ENCODE measurements at regions not wholly inside any gene's neighbourhood (a gene's known extent, or its start where the extent isn't known, plus 50 kb on each side); places are given as distances from the start of the nearest gene placed in this dataset.

DNA sequence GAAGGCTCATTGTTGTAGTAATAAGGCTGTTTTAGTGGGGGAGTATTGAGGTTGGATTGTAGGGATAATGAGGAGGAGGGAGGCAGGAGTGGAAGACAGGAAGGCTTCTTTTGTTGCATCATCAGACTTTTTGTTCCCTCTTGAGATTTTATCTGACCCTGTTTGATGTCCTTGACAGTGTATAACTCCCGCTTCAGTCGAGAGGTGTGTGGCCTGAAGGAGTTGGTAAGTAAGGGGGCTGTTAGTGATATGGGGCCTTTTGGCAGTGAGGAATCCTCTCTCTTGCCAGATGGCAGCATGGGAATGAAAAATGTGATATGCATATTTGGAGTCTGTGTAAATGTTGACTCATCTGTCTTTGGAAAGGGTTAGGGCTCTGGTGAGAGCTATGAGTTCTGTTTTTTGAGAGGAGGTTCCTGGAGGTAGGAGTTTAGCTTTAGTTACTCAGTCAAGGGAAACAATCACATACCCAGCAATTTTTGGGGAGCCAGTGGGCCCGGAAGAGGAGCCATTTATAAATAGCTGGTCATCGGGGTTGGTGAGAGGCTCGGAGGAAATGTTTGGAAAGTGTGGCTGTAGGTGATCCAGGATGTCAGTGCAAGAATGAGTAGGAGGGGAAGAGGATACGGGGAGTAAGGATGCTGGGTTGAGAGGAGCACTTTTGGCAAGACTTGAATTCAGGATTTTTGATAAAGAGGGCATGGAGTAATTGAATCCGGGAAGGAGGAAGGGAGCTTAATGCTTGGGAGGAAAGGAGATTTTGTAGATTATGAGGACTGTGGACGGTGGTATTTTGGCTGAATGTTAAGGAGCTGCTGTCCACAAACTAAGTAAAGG lies 136.7 kb upstream of the ETV3 start:
- TF ChIP-seq PPARA (CRISPR knock-in tag; IDR thresholded peaks at IDR 0.05; ENCODE audit: borderline replicate concordance) (no peak), RARB (CRISPR knock-in tag; IDR thresholded peaks at IDR 0.05) (no peak), CSDC2 (CRISPR knock-in tag; IDR thresholded peaks at IDR 0.05) (no peak), ZFP30 (CRISPR knock-in tag; IDR thresholded peaks at IDR 0.05) (no peak), ZNF565 (CRISPR knock-in tag; conservative IDR thresholded peaks at IDR 0.05; ENCODE audit: low read depth) (no peak), OSR1 (CRISPR knock-in tag; IDR thresholded peaks at IDR 0.05) (no peak), TCF4 (CRISPR knock-in tag; IDR thresholded peaks at IDR 0.05; ENCODE audit: borderline replicate concordance) (no peak), GLIS3 (CRISPR knock-in tag; IDR thresholded peaks at IDR 0.05) (no peak)
- TF ChIP-seq, protein P1, sequence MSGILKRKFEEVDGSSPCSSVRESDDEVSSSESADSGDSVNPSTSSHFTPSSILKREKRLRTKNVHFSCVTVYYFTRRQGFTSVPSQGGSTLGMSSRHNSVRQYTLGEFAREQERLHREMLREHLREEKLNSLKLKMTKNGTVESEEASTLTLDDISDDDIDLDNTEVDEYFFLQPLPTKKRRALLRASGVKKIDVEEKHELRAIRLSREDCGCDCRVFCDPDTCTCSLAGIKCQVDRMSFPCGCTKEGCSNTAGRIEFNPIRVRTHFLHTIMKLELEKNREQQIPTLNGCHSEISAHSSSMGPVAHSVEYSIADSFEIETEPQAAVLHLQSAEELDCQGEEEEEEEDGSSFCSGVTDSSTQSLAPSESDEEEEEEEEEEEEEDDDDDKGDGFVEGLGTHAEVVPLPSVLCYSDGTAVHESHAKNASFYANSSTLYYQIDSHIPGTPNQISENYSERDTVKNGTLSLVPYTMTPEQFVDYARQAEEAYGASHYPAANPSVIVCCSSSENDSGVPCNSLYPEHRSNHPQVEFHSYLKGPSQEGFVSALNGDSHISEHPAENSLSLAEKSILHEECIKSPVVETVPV (CRISPR knock-in tag; IDR thresholded peaks at IDR 0.05): no peak
- TF ChIP-seq, protein P2, sequence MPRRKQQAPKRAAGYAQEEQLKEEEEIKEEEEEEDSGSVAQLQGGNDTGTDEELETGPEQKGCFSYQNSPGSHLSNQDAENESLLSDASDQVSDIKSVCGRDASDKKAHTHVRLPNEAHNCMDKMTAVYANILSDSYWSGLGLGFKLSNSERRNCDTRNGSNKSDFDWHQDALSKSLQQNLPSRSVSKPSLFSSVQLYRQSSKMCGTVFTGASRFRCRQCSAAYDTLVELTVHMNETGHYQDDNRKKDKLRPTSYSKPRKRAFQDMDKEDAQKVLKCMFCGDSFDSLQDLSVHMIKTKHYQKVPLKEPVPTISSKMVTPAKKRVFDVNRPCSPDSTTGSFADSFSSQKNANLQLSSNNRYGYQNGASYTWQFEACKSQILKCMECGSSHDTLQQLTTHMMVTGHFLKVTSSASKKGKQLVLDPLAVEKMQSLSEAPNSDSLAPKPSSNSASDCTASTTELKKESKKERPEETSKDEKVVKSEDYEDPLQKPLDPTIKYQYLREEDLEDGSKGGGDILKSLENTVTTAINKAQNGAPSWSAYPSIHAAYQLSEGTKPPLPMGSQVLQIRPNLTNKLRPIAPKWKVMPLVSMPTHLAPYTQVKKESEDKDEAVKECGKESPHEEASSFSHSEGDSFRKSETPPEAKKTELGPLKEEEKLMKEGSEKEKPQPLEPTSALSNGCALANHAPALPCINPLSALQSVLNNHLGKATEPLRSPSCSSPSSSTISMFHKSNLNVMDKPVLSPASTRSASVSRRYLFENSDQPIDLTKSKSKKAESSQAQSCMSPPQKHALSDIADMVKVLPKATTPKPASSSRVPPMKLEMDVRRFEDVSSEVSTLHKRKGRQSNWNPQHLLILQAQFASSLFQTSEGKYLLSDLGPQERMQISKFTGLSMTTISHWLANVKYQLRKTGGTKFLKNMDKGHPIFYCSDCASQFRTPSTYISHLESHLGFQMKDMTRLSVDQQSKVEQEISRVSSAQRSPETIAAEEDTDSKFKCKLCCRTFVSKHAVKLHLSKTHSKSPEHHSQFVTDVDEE (CRISPR knock-in tag; IDR thresholded peaks at IDR 0.05): no peak

DNA sequence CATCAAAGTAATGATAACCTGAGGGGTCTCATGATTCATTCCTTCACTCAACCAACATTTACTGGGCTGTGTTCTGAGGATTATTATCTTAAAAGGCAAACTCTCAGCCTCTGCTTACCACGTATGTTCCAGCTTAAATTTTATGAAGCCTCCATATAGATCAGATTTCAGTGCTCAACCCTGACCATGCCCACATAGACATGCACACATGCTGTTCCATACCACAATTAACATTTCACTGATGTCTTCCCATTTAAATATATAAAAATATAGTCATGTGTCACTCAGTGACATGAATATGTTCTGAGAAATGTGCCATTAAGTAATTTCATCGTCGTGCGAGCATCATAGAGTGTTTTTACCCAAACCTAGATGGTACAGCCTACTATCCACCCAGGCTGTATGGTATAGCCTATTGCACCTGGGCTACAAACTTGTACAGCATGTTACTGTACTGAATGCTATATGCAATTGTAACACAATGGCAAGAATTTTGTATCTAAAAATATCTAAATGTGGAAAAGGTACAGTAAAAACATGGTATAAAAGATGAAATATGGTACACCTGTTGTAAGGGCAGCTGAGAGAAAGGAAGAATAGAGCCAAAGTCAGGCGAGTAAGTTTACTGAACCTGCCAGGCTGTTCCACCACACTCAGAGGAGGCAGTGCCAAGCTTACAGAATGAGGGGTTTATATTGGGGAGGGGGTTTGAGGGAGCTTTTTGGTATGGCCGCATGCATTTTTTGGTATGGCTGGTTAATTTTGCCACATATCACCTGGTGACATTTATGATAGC lies 134.7 kb upstream of the ETV3 start:
- no peak for ATAC-seq
- TF ChIP-seq, protein P2 (CRISPR knock-in tag; IDR thresholded peaks at IDR 0.05): no peak
- TF ChIP-seq ISL1 (CRISPR knock-in tag; IDR thresholded peaks at IDR 0.05) (no peak), BACH2 (CRISPR knock-in tag; IDR thresholded peaks at IDR 0.05; ENCODE audit: borderline replicate concordance) (no peak), ZC3H10 (CRISPR knock-in tag; IDR thresholded peaks at IDR 0.05) (no peak), TOX (CRISPR knock-in tag; IDR thresholded peaks at IDR 0.05; ENCODE audit: borderline replicate concordance) (no peak), ZFP3 (CRISPR knock-in tag; IDR thresholded peaks at IDR 0.05) (no peak), TCF4 (CRISPR knock-in tag; IDR thresholded peaks at IDR 0.05; ENCODE audit: borderline replicate concordance) (no peak)

More for the DNA sequence above, 136.7 kb upstream of the ETV3 start:
- ATAC-seq: peak; percentile 51; the same call in 2 of the 3 replicates

DNA sequence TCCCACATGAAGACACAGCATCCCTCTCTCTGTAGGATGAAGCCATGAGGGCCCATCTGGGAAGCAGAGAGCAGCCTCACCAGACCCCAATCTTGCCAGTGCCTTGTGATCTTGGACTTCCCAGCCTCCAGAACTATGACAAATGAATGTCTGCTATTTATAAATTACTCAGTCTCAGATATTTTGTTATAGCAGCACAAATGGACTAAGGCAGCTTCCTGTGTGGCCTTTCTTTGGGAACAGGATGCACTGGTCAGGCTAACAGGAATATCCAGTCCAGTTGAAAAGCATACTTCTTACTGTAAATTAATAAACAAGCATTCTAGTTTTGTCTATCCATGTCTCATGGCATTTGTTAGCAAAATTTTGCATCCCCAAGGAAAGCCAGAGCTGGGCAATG lies 134.1 kb upstream of the ETV3 start:
- TF ChIP-seq BACH2 (CRISPR knock-in tag; IDR thresholded peaks at IDR 0.05; ENCODE audit: borderline replicate concordance) (no peak), ZFP3 (CRISPR knock-in tag; IDR thresholded peaks at IDR 0.05) (no peak), GLIS3 (CRISPR knock-in tag; IDR thresholded peaks at IDR 0.05) (no peak), ZC3H10 (CRISPR knock-in tag; IDR thresholded peaks at IDR 0.05) (no peak), PPARA (CRISPR knock-in tag; IDR thresholded peaks at IDR 0.05; ENCODE audit: borderline replicate concordance) (no peak), SNAI2 (CRISPR knock-in tag; IDR thresholded peaks at IDR 0.05) (no peak), TCF4 (CRISPR knock-in tag; IDR thresholded peaks at IDR 0.05; ENCODE audit: borderline replicate concordance) (no peak), RARB (CRISPR knock-in tag; IDR thresholded peaks at IDR 0.05) (no peak), ZNF8 (CRISPR knock-in tag; IDR thresholded peaks at IDR 0.05) (no peak), ISL1 (CRISPR knock-in tag; IDR thresholded peaks at IDR 0.05) (no peak), ARNTL (CRISPR knock-in tag; IDR thresholded peaks at IDR 0.05; ENCODE audit: borderline replicate concordance, low read depth) (no peak), ZFP30 (CRISPR knock-in tag; IDR thresholded peaks at IDR 0.05) (no peak), ZNF565 (CRISPR knock-in tag; conservative IDR thresholded peaks at IDR 0.05; ENCODE audit: low read depth) (no peak)
- TF ChIP-seq, protein P3, sequence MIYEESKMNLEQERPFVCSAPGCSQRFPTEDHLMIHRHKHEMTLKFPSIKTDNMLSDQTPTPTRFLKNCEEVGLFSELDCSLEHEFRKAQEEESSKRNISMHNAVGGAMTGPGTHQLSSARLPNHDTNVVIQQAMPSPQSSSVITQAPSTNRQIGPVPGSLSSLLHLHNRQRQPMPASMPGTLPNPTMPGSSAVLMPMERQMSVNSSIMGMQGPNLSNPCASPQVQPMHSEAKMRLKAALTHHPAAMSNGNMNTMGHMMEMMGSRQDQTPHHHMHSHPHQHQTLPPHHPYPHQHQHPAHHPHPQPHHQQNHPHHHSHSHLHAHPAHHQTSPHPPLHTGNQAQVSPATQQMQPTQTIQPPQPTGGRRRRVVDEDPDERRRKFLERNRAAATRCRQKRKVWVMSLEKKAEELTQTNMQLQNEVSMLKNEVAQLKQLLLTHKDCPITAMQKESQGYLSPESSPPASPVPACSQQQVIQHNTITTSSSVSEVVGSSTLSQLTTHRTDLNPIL (CRISPR knock-in tag; IDR thresholded peaks at IDR 0.05; ENCODE audit: low read depth): no peak
- TF ChIP-seq, protein P2 (CRISPR knock-in tag; IDR thresholded peaks at IDR 0.05): no peak
- TF ChIP-seq, protein P1 (CRISPR knock-in tag; IDR thresholded peaks at IDR 0.05): no peak

More for the DNA sequence above, 134.1 kb upstream of the ETV3 start:
- no peak for ATAC-seq

Data from SK-N-SH treated with all-trans-retinoic acid at 6 μM for 48 hours (cell line).